ENCODE measurements at regions not wholly inside any gene's neighbourhood (a gene's known extent, or its start where the extent isn't known, plus 50 kb on each side); places are given as distances from the start of the nearest gene placed in this dataset.

DNA sequence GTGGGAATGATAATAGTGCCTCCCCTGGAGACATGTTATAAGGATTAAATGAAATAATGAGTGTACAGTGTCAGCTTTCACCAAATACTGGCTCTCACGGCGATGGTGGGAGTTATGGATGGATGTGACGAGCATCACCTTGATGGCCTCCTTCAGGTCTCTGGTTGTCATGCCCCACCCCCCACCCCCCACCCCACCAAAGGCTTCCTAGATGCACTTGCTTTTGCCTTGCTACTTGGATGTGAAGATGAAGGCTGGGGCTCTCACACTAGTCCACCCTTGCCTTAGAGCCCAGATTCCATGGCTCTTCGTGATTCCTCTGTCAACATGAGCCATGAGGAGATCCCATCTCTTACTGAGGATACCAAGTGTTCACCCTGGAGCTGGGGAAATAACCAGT is 412.3 kb downstream of the NPHP4 start:
- intact Hi-C loops (cut with DNase I) = no loop called here
- Histone ChIP-seq H3K27me3 (no peaks in the 10 kb centered on the region), H3K27ac (no peak overlapping the region), H3K36me3 (replicated peaks in 1 of 2; ENCODE audit: insufficient read depth in 1 of 2, low read depth in 2 of 2) (no peaks in the 10 kb centered on the region), H3K4me1 (no peaks in the 10 kb centered on the region), H3K4me3 (no peak overlapping the region), H3K9me3 (no peaks in the 10 kb centered on the region)
- DNase-seq (no peak), ATAC-seq (no peak)
- no peak for TF ChIP-seq POLR2A (IDR thresholded peaks at IDR 0.05)
- TF ChIP-seq, protein P1, sequence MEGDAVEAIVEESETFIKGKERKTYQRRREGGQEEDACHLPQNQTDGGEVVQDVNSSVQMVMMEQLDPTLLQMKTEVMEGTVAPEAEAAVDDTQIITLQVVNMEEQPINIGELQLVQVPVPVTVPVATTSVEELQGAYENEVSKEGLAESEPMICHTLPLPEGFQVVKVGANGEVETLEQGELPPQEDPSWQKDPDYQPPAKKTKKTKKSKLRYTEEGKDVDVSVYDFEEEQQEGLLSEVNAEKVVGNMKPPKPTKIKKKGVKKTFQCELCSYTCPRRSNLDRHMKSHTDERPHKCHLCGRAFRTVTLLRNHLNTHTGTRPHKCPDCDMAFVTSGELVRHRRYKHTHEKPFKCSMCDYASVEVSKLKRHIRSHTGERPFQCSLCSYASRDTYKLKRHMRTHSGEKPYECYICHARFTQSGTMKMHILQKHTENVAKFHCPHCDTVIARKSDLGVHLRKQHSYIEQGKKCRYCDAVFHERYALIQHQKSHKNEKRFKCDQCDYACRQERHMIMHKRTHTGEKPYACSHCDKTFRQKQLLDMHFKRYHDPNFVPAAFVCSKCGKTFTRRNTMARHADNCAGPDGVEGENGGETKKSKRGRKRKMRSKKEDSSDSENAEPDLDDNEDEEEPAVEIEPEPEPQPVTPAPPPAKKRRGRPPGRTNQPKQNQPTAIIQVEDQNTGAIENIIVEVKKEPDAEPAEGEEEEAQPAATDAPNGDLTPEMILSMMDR (IDR thresholded peaks at IDR 0.05) = no peak
- WGBS, 2 donors = 73 to 81% methylated on average over 4 of the region's 4 CpGs

DNA sequence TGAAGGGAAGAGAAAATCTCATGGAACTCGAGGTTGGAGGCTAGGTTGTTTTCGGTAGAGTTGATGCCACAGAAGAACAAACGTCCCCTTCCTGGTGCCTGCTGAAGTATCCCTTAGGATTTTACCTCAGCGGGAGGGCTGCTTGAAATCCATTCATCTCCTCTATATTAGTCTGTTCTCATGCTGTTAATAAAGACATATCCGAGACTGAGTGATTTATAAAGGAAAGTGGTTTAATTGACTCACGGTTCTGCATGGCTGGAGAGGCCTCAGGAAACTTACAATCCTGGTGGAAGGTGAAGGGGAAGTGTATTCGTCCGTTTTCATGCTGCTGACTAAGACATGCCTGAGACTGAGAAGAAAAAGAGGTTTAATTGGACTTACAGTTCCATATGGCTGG is 413.5 kb downstream of the NPHP4 start:
- DNase-seq = no peak
- no peak for ATAC-seq
- 58% methylated on average over 7 to 8 of the region's 8 CpGs for WGBS, 2 donors
- no peak for TF ChIP-seq POLR2A (IDR thresholded peaks at IDR 0.05)
- TF ChIP-seq, protein P1 (IDR thresholded peaks at IDR 0.05) = no peak
- Histone ChIP-seq H3K9me3 (no peaks in the 10 kb centered on the region), H3K4me1 (no peaks in the 10 kb centered on the region), H3K27me3 (no peaks in the 10 kb centered on the region), H3K27ac (no peak overlapping the region), H3K36me3 (replicated peaks in 1 of 2; ENCODE audit: insufficient read depth in 1 of 2, low read depth in 2 of 2) (no peaks in the 10 kb centered on the region), H3K4me3 (no peak overlapping the region)
- intact Hi-C loops (cut with DNase I) = no loop called here

DNA sequence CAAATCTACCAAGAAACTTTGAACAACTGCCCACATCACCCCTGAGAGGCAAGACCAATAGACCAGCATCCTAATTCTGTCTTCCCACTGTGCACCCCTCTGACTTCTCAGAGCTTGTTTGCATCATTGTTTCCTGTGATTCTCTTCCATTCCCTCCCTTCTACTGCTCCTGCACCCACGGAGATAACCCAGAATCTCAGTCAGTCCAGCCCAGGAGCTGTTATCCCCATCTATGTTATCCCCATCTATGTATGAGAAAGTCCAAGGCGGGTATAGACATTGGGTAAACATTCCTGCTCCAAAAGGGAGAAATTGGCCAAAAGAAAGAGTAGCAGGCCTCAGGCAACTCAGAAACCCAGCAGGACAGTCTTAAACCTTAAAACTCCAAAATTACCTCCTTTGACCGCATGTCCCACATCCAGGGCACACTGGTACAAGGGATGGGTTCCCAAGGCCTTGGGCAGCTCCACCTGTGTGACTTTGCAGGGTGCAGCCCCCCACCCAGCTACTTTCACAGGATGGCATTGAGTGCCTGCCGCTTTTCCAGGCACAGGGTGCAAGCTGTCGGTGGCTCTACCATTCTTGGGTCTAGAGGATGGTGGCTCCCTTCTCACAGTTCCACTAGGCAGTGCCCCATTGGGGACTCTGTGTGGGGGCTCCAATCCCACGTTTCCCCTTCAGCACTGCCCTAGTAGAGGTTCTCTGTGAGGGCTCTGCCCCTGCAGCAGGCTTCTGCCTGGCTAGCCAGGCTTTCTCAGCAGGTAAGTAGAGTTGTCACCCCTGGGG is 414.8 kb downstream of the NPHP4 start:
- 46 to 61% methylated on average over 6 of the region's 6 CpGs for WGBS, 2 donors
- Histone ChIP-seq H3K4me3 (no peak overlapping the region), H3K9me3 (no peaks in the 10 kb centered on the region), H3K27me3 (no peaks in the 10 kb centered on the region), H3K4me1 (no peaks in the 10 kb centered on the region), H3K27ac (no peak overlapping the region), H3K36me3 (replicated peaks in 1 of 2; ENCODE audit: insufficient read depth in 1 of 2, low read depth in 2 of 2) (no peaks in the 10 kb centered on the region)
- DNase-seq (no peak), ATAC-seq (no peak)
- intact Hi-C loops (cut with DNase I) = no loop called here
- no peak for TF ChIP-seq POLR2A (IDR thresholded peaks at IDR 0.05)
- TF ChIP-seq, protein P1 (IDR thresholded peaks at IDR 0.05) = no peak

DNA sequence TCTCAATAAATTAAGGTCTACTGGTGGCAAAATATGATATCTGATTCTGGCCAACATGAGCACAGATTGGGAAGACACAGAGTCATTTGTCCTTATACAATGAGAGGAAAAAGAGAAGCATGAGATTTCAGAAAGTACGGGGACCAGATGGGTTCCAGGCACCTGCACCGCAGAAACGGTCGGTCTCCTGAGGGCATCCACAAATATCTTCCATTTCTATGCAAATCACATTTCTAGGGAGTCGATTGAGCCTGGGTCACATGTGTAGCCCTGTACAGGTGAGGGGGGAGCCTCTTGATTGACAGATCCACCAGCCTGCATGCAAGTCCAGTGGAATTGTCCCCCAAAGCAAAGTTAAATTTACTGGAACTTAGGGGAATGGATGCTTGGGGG is 415.6 kb downstream of the NPHP4 start:
- no peak for DNase-seq
- no peak for TF ChIP-seq POLR2A (IDR thresholded peaks at IDR 0.05)
- TF ChIP-seq, protein P1 (IDR thresholded peaks at IDR 0.05) = no peak
- no peaks in the 10 kb centered on the region for H3K36me3 ChIP-seq (replicated peaks in 1 of 2; ENCODE audit: insufficient read depth in 1 of 2, low read depth in 2 of 2)
- no peak overlapping the region for H3K4me3 ChIP-seq
- ATAC-seq = no peak
- no peak overlapping the region for H3K27ac ChIP-seq
- no peaks in the 10 kb centered on the region for H3K4me1 ChIP-seq
- WGBS, 2 donors = 70 to 74% methylated on average over 5 of the region's 5 CpGs
- H3K9me3 ChIP-seq = no peaks in the 10 kb centered on the region
- intact Hi-C loops (cut with DNase I) = no loop called here
- no peaks in the 10 kb centered on the region for H3K27me3 ChIP-seq

Measured in body of pancreas (tissue), 4 donors.